Lung (tissue), 11 donors: ENCODE measurements at regions not wholly inside any gene's neighbourhood (a gene's known extent, or its start where the extent isn't known, plus 50 kb on each side); places are given as distances from the start of the nearest gene placed in this dataset.
A peak's percentile ranks its signal among the peaks of the same experiment; 100 is the strongest.

Source experiments
- ATAC-seq: fragments of 200-7000 bp; cut with Tn5 transposase; one replicate; pipeline ENCODE4 v1.9.1; 2020; ENCODE audit warnings: moderate number of reproducible peaks; ENCODE audit not compliant: insufficient read depth, low FRiP score
- DNase-seq, 3 donors: peaks; one replicate each; pipeline ENCODE4 v3.0.0-alpha.2; 2013 to 2017
- H3K27ac ChIP-seq, 2 donors: one replicate each; pipeline ENCODE4 v1.5.1; 2013; ENCODE audit warnings: mild to moderate bottlenecking in 2 of 2, moderate library complexity in 2 of 2, control low read depth in 1 of 2, inconsistent platforms in 1 of 2, low read depth in 1 of 2, low read length in 1 of 2
- H3K27me3 ChIP-seq, 3 donors: one replicate each; pipeline ENCODE4 v1.5.1; 2013; ENCODE audit warnings: low read length in 2 of 3; ENCODE audit not compliant: control insufficient read depth in 3 of 3, insufficient read depth in 3 of 3
- H3K36me3 ChIP-seq, 4 donors: one replicate each; pipeline ENCODE4 v1.5.1; 2013; ENCODE audit warnings: low read length in 4 of 4, mild to moderate bottlenecking in 1 of 4, moderate library complexity in 1 of 4; ENCODE audit not compliant: control insufficient read depth in 4 of 4, insufficient read depth in 4 of 4
- H3K4me1 ChIP-seq, 5 donors: one replicate each; pipeline ENCODE4 v1.5.1; 2013; ENCODE audit warnings: low read length in 5 of 5, mild to moderate bottlenecking in 2 of 5, moderate library complexity in 1 of 5; ENCODE audit not compliant: control insufficient read depth in 5 of 5, insufficient read depth in 5 of 5
- H3K4me3 ChIP-seq: one replicate; pipeline ENCODE4 v1.5.1; 2013; ENCODE audit warnings: mild to moderate bottlenecking, control low read depth, moderate library complexity
- H3K9ac ChIP-seq, 2 donors: one replicate each; pipeline ENCODE4 v1.5.1; 2013; ENCODE audit warnings: low read length in 2 of 2, control low read depth in 1 of 2; ENCODE audit not compliant: insufficient read depth in 1 of 2
- H3K9me3 ChIP-seq, 4 donors: one replicate each; pipeline ENCODE4 v1.5.1; 2013; ENCODE audit warnings: low read length in 3 of 4, mild to moderate bottlenecking in 1 of 4, moderate library complexity in 1 of 4; ENCODE audit not compliant: control insufficient read depth in 4 of 4, insufficient read depth in 3 of 4
- WGBS, 2 donors: extraction: QIAGEN DNeasy Blood & Tissue Kit; methylation state at CpG; one replicate each; pipeline ENCODE4 v1.1.7; 2013; 5-methylcytosine and 5-hydroxymethylcytosine counted together
- TF ChIP-seq, protein P1 (sequence below): IDR thresholded peaks from 2 replicates; pipeline ENCODE4 v1.5.1; 2012; ENCODE audit warnings: mild to moderate bottlenecking; ENCODE audit errors: control extremely low read depth, extremely low read depth
- donor health status: control.
- donor health status: control.
- donor health status: Bipolar disorder and iron deficiency.
- donor health status: healthy.
- donor health status: DM: yes; HTN: yes; CAD: no.

DNA sequence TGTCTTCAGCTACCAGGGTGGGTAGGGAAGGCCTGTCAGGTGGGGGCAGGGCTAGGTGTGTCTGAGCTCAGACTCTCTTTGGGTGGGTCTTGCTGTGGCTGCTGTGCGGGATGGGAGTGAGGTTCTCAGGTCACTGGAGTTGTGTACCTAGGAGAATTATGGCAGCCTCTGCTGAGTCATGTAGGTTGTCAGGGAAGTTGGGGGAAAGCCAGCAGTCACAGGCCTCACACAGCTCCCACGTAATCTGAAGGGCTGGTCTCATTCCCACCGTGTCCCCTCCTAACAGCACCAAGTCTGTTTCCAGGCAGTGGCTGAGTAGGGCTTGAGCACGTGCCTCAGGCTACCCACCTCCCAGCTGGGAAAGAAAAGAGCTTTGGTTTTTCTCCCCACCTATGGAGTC is 67.0 kb downstream of the CHCHD4 start:
- H3K4me1 ChIP-seq, result no peaks in the 10 kb centered on the region
- H3K27ac ChIP-seq, result no peak overlapping the region
- WGBS, 2 donors, result 75 to 79% methylated on average over 4 of the region's 4 CpGs
- H3K4me3 ChIP-seq, result no peak overlapping the region
- H3K9me3 ChIP-seq, result peaks cover 0 to 3% (median 0%) of the 10 kb centered on the region in 4 donors
- no peak for DNase-seq
- no peaks in the 10 kb centered on the region for H3K36me3 ChIP-seq
- no peak overlapping the region for H3K9ac ChIP-seq
- TF ChIP-seq, protein P1, sequence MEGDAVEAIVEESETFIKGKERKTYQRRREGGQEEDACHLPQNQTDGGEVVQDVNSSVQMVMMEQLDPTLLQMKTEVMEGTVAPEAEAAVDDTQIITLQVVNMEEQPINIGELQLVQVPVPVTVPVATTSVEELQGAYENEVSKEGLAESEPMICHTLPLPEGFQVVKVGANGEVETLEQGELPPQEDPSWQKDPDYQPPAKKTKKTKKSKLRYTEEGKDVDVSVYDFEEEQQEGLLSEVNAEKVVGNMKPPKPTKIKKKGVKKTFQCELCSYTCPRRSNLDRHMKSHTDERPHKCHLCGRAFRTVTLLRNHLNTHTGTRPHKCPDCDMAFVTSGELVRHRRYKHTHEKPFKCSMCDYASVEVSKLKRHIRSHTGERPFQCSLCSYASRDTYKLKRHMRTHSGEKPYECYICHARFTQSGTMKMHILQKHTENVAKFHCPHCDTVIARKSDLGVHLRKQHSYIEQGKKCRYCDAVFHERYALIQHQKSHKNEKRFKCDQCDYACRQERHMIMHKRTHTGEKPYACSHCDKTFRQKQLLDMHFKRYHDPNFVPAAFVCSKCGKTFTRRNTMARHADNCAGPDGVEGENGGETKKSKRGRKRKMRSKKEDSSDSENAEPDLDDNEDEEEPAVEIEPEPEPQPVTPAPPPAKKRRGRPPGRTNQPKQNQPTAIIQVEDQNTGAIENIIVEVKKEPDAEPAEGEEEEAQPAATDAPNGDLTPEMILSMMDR, result no peak
- no peak for ATAC-seq
- H3K27me3 ChIP-seq, result no peaks in the 10 kb centered on the region

DNA sequence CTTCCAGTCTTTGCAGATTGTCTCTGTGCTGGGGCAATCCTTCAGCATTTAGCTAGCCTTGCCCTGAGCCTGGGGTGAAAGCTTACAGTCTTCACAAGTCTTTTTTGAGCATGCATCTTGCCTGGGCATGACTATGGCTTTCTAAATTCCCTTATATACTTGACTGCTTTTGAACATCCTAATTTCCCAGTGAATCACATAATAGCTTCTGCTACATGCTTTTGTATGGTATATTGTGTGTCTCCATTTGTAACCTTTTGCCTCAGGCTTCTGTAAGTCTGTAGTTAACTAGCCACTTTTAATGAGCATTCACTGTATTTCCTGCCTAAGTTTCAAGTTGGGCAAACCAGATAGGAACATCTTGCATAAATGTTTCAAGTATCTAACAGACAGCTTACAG is 76.8 kb downstream of the CHCHD4 start:
- Histone ChIP-seq H3K36me3 (no peaks in the 10 kb centered on the region), H3K27ac (no peak overlapping the region), H3K27me3 (peaks cover 0 to 3% (median 0%) of the 10 kb centered on the region in 3 donors), H3K9ac (no peak overlapping the region), H3K4me3 (no peak overlapping the region), H3K9me3 (no peaks in the 10 kb centered on the region), H3K4me1 (peaks cover 0 to 2% (median 0%) of the 10 kb centered on the region in 5 donors)
- TF ChIP-seq, protein P1, result no peak
- ATAC-seq, result no peak
- no peak for DNase-seq

DNA sequence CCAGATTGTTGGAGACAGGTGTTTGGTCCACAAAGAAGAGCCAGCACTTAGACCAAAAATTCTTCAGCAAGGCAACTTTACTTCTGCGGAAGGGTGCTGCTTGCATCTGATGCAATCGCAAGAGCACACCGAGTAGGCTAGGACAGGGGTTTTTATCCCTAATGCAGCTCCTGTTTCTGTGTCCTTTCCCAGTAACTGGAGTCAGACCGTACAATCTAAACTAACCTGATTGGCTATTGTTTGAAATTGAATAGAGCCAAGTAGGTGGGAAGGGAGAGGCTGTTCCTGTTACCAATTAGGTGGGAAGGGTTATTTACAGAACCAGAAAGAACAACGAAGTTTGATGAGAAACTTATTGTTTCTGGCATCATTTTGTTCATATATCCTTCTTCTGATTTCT is 77.6 kb downstream of the CHCHD4 start:
- WGBS, 2 donors, result 58 to 66% methylated on average over 5 of the region's 5 CpGs
- no peak overlapping the region for H3K4me3 ChIP-seq
- DNase-seq (no peak), ATAC-seq (no peak)
- H3K9me3 ChIP-seq, result no peaks in the 10 kb centered on the region
- H3K27ac ChIP-seq, result no peak overlapping the region
- peaks cover 0 to 1% (median 0%) of the 10 kb centered on the region in 4 donors for H3K36me3 ChIP-seq
- TF ChIP-seq, protein P1, result no peak
- H3K4me1 ChIP-seq, result peaks cover 0 to 2% (median 0%) of the 10 kb centered on the region in 5 donors
- no peak overlapping the region for H3K9ac ChIP-seq
- H3K27me3 ChIP-seq, result peaks cover 0 to 3% (median 0%) of the 10 kb centered on the region in 3 donors

DNA sequence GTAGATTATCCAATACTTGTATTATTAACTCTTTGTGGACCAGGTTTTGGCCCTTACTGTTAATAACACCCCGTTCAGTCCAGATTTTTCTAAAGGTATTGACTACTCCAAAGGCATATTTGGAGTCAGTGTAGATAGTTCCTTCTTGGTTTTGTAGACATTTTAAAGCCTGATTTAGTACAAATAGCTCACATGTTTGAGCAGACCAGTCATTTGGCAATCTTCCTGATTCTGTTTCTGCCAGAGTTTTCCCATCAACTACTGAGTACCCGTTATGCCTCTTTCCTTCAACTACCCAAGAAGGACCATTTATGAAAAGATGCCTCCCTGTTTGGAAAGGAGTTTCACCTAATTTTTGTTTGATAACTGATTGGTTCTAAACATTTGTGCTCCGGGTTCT is 82.0 kb downstream of the CHCHD4 start:
- Histone ChIP-seq H3K4me1 (peaks cover 0 to 3% (median 0%) of the 10 kb centered on the region in 5 donors), H3K9me3 (peaks cover 0 to 2% (median 0%) of the 10 kb centered on the region in 4 donors), H3K4me3 (no peak overlapping the region), H3K9ac (no peak overlapping the region), H3K36me3 (peaks cover 0 to 1% (median 0%) of the 10 kb centered on the region in 4 donors), H3K27ac (no peak overlapping the region), H3K27me3 (peaks cover 0 to 3% (median 0%) of the 10 kb centered on the region in 3 donors)
- TF ChIP-seq, protein P1, result no peak
- no peak for ATAC-seq
- 71 to 80% methylated on average over 3 of the region's 3 CpGs for WGBS, 2 donors
- DNase-seq, result peak in 2 of 3 donors; percentile 2 to 23
